H1 (cell line): ENCODE measurements at regions not wholly inside any gene's neighbourhood (a gene's known extent, or its start where the extent isn't known, plus 50 kb on each side); places are given as distances from the start of the nearest gene placed in this dataset.

Experiments used
- TF ChIP-seq, protein P1 (sequence below): IDR thresholded peaks from 2 replicates; pipeline ENCODE4 v1.6.1; 2012; ENCODE audit warnings: inconsistent platforms

DNA sequence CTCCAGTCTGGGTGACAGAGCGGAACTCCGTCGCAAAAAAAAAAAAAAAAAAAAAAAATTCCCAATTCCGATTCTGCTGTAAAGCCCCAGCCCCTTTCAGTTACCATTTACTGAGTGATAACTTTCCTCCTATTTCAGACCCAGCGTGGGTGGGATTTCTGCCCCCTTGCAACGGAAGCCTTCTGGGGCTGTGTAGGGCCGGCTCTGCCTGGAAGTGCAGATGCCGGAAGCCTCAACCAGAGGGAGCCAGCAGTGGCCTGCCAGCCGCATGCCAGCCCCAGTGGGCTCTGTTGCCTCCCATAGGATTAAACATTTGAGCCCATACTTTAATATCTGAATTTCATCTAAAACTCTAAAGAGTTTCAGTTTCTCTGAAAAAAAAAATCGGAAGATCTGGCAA lies 60.0 kb upstream of the NUP50 start (continued):
- TF ChIP-seq, protein P1, sequence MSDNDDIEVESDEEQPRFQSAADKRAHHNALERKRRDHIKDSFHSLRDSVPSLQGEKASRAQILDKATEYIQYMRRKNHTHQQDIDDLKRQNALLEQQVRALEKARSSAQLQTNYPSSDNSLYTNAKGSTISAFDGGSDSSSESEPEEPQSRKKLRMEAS: peak; percentile 40; the same call in 1 of the 2 replicates
